Stimulated activated CD4-positive, alpha-beta T cell treated with anti-CD3 and anti-CD28 coated beads, Interleukin-15, amount 100 ng/mL, for 1 hour (primary cell): ENCODE measurements at regions not wholly inside any gene's neighbourhood (a gene's known extent, or its start where the extent isn't known, plus 50 kb on each side); places are given as distances from the start of the nearest gene placed in this dataset.

Experiments used
- DNase-seq, 2 donors: peaks; one replicate each; pipeline ENCODE4 v3.0.0-alpha.2; 2020; ENCODE audit warnings: low read depth in 1 of 2, low spot score in 1 of 2

DNA sequence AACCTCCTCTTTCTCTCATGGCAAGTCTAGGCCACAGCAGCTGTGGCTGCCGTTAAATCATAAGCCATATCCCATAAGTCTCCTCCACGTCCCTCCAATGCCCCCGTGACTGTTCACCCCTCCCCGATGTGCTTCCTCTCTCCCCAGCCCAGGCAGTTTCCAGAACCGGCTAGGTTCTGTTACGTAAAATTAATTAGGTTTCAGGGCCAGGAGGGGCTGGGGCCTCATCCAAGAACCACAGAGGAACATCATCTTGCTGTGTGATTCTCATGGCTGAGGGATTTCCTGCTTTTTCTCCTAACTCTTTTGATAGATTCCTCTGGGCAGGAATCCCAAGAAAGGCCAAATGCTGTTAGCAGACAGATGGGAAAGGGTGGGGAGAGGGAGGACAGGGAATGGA lies 141.8 kb upstream of the AJAP1 start:
- no peak for DNase-seq

DNA sequence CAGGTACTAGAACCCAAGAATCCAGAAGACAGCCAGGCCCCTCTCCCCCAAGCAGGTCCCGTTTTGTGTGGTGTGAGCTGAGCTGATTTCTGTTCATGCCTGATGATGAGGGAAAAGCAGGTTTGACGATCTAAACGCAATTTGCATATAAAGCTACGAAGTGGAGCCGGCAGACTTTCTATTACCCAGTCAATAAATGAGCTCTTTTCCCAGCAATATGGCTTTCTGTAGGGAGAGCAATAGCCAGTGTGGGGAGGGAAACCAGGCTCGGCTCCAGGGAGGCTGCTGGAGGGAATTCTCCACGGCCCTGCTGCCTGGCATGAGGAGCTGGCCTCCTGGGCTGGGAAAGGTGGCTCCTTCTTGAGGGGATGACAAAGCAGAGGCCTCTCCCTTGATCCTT lies 140.7 kb upstream of the AJAP1 start:
- DNase-seq, result no peak

DNA sequence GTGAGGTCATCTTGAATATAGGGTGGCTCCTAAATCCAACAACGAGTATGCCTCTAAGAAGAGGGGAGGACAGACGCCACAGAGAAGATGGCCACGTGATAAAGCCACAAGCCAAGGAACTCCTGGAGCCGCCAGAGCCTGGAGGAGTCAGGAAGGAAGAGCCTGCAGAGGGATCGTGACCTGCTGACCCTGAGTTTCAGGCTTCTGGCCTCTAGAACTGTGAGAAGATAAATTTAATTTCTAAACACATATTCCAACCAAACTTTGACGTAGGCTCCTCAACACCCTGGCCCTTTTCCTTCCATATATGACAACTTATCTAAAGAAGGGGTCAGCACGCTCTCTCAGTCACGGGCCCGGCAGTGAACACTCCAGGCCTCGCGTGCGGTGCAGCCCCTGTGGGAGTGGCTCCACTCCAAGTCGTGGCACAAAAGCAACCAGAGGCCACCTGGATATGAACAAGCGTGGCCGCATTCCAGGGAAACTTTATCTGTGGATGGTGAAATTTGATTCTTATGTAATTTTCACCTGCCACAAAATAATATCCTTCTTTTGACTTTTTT lies 138.6 kb upstream of the AJAP1 start:
- no peak for DNase-seq

DNA sequence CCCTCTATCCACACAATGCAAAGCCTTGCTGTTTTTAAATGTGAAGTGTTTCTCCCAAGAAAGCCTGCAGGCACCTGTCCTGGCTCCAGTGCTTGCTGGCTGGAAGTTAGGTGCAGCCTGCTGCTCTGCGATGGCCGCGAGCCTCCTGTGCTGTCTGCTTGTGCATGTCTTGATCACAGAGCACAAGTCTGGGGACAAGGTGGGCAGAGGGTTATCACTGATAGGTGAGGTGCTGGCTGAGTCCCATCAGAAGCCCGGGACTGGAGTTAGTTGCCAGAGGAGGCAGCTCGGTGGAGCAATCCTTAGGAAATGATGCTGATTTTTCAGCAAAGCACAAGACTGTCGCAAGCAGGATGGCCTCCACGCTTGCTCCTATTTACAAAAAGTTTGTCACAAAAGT lies 137.8 kb upstream of the AJAP1 start:
- no peak for DNase-seq

DNA sequence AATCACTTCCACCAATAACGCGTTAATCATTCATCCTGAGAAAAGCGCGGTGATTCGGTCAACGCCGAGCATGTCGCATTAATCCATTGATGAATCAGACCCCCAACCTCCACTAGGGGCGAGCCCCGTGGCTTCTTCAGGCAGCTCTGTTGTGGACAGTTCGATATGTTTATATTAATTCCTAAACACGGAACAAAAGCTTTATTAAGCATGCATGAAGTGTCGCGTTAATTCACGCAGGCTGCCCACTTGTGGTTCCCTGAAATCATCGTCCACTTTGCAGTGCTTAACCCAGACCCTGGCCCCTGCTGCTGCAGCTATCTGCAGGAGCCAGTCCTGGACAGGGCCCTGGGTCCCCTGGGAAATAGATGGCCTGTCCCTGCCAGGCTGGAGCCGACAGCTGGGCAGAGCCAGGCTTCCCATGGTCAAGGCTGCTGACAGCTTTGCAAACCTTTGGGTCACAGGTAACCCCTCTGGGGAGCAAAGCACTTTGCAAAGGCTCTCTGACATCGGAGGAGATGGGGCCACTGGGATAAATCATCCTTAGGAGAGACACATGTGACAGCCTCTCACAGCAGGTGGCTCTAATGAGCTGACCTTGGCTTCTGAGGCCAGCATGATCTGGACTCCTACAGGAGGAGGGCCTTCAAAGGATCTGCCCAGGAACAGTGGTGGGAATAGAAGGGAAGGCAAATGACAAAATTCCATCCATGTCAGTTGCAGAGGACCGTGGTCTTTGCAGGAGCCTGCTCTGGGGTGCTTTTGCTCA lies 137.0 kb upstream of the AJAP1 start:
- no peak for DNase-seq

DNA sequence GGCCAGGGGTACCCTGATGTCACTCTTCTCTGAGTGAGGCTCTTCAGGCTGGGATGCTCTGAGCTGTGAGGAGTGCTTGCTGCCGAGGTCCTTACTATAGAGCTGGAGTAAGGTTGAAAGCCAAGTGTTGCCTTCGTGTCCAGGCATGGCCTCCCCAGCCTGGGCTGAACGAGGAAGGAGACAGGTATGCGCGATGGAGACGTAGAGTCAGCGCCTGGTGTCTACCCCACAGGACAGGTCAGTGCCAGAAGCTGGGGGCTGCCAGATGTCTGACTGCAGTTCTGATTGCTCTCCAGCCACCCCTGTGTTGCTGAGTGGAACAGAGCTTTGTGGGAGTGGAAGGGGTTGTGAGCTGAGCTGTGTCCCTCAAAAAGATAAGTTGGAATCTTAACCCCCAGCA lies 135.8 kb upstream of the AJAP1 start:
- no peak for DNase-seq

DNA sequence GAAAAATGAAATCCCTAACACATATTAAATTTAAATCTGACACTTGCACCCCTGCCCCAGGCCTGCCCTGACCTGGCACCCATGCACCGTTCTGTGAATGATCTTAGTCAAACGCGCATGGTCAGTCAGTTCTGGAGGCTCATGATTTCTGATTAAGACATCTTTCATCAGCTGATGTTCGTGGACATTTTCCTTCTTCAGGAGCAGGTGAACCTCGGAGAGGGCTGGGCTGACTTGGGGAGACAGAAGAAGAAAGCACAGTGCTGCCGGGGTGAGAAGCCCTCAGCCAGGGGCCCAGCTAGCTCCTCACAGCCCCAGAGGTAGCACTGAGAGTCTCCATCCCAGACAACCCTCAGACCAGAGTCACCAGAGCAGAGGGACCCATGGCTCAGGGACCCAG lies 134.5 kb upstream of the AJAP1 start:
- DNase-seq, result no peak

DNA sequence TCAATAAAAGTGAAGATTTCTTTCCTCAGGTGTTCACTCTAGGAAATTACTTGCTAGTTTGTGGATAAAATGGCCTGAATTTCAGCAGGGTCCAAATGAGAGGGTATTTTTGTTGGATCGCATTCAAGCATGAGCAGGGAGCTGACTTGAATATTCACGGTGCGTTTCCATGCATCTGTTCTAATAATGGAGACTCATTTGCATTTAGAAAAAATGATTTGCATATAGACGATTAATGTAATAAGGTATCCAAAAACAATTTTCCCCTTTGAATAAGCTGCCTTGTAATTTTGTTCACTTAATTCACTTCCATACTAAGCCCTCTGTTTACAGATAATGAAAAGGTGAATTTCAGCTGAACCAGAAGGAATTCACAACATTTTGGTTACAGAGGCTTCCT lies 130.9 kb upstream of the AJAP1 start:
- no peak for DNase-seq

DNA sequence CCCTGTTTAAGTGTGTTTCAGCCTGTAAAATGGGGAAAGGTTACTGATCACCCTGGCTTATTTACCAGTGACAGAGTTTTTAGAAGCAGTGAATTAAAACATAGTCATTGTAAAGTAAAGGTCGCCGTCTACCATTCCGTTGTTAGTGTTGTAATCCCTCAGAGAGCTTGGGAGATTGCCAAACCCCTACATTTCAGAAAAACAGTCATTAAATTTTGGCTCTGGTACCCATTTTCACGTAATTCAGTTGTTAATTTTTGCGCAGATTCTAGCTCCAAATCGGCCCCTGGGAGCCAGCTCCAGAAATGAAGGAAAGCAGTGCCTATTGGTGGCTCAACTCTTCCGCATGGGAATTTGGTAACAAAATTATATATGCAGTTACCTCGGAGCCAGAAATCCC lies 127.7 kb upstream of the AJAP1 start:
- no peak for DNase-seq

DNA sequence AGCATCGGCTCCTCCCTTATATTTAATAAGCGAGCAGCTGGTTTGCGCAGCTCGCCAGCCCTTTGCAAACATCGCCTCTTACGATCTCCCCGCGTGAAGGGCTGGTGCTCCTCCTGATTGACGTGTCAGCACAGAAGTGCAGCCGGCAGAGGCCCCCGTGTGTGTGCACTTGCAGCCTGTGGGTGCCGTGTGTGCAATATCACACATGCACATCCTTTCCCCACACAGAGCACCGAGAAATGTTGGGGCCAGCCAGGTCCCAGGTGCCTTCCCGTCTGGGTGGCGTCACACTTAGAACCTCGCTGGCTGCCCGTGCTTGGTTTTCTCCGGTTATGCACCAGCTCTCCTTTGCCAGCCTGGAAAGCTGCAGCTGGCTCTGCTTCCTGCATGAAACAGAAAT lies 126.6 kb upstream of the AJAP1 start:
- no peak for DNase-seq

DNA sequence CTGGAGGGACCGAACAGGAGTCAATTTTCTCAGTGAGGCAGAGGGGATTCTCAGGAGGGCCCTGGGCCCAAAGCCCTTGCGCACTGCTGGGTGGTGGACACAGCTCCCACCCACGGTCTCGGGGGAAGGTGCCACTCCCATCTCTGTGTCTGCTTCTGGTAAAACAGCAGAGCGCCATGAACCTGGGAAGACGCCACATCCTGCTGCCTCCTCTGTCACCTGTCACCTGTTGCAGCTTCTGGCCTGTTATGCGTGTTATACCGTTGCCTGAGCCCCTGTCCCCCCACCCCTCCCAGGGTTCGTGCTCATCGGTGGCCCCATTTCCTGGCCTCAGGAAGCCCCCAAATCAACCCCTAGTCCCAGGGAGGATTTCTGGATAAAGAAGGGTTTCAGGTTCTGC lies 125.8 kb upstream of the AJAP1 start:
- no peak for DNase-seq

DNA sequence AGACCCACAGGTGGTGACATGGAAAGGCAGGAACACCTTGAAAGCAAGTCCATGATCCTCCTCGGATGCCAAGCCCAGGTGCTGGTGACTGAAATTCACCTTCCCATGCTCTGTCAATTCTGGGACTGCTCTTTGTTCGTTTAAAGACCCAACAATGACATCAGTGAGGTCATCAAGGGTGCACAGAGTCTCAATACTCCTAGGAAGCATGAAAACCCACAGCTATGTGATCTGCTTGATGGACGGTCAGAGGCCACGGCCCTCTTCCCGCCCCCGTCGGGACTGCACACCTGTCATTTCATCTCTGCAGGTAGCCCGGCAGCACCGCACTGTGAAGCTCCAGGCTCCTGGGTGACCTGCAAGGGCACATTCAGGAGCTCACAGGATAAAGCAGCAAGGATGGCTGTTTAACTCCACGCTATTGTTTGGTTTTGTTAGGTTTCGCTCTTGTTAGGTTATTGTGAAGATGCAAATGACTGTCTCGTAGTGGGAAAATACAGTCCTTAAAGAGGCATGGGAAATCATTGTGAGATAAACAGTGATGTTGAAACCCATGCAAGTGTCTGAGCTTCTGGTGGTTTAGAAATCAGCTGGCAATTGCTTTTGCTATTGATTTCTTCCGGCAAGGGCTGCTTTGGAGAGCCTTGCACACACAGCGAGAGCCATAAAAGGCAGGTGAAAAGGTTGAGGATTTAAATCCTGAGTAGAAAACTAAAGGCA lies 124.8 kb upstream of the AJAP1 start:
- no peak for DNase-seq

DNA sequence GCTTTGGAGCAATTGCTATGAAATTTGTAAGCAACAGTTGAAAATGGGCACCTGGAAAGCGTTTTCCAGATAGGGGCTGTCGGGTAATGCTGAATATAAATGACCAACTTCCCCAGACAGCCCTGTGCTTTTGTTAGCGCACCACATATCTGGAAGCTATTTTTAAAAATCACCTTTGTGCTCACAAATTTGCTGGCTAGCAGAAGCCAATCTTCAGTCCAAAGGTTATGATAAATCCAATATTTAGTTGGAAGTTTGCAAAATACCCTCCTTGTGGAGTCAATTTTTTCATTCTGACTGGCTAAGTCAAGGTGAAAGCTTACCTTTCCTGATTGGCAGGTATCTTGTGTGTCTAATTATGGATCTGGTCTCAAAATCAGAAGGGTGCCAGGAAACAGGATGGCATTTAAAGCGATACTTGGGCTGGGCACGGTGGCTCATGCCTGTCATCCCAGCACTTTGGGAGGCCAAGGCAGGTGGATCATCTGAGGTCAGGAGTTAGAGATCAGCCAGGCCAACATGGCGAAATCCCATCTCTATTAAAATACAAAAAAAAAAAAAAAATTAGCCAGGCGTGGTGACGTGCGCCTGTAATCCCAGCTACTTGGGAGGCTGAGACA lies 124.1 kb upstream of the AJAP1 start:
- no peak for DNase-seq

DNA sequence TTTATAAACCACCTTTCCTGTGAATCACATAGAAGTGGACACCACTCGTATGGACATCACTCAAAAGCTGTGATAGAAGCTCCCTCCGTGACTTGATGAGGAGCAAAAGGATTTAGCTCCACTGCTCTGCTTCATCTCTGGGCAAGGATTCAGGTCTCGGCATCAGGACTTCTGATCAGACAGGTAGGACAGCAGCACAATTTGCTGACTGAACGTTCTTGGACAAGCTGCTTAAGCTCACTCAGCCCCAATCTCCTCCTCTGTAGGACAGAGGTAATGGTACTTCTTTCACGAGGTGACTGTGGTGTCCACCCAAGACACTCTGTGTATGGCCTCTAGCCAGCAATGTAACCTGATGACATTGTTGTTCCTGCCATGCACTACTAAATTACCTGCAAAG lies 122.6 kb upstream of the AJAP1 start:
- DNase-seq, result no peak

DNA sequence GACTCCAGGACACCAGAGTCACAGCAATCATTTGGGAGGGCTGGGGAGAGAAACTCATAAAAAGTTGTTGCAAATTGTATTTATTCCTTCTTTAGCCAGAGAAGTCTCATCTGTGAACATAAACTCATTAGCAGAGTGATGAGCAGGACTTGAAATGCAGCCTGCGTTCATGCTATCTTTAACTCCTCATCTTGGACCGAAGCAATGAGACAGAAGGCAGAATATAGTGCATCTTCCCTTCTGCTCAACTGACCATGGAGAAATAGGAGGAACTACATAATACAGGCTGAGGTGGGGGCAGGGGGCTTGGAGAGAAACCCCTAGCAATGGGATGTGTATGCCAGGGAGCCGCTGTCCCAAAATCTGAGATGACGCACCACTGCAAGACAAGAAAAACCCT lies 121.8 kb upstream of the AJAP1 start:
- no peak for DNase-seq

DNA sequence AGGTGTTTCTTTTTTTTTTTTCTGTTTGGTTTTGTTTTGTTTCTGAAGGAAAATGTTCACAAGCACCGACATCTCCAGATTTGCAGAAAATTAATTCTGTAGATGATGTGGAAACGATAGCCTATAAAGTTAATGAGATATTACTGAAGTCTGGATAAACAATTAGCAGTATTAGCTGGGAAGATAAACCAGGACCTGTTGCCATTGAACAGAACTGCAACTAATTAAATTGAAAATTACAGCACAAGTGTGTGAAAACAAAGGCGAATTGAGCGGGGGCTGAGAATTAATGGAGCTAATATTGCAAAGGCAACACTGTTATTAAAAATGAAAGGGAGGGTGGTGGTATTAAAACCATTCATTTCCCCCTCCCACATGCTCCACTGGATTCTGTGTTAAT lies 107.5 kb upstream of the AJAP1 start:
- no peak for DNase-seq

DNA sequence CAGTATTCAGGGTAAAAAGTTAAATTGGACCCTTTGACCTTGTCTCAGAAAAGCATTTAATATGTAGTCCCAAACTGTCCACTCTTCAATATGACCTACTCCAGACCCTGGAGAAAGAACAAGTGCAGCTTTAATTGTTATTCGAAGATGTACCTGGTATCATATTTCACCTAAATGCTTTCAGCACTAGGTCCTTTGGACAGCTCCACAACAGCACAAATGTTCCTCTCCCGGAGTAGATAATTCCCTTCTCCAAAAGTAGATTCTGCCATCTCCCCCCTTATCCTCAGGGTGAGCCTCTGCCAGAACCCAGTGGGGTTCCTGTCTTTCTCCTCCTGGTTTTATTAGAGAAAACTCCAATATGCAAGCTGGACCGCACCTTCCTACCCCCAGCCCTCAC lies 104.5 kb upstream of the AJAP1 start:
- DNase-seq, result no peak

DNA sequence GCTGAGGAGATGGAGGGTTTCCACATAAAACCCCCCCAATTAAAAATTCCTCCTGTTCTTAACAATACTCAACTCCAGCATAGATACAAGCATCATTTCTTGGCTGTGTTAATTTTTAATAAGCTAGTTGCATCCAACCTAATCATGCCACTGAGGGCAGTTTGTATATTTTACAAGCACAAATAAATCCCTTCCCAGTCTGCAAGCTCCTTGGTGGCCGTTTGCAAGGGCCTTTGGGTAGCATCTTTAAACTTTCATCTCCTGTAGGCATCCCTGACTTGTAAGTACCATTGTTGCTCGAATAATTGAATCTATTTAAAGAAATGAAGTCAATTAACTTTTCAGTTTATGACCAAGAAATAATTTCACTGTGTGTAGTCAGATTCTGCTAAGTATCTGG lies 103.5 kb upstream of the AJAP1 start:
- no peak for DNase-seq

DNA sequence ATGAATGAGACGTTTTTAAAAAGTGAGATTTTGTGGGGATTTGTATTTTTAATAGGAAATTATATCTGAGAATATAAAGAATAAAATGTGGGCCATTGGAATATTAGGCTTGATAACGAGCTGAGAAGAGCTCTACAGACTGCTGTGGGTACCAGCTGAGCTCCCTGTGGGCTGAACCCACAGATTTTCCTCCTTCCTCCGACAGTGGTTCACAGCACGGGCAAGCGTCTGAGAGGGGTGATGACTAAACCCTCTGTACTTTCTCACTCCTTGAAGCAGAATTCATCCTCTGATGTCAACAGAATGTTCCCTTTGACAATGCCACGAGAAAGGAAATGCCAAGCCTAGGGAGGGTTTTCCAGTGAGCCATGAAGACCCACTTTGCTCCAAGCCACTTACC lies 102.7 kb upstream of the AJAP1 start:
- DNase-seq, result no peak

DNA sequence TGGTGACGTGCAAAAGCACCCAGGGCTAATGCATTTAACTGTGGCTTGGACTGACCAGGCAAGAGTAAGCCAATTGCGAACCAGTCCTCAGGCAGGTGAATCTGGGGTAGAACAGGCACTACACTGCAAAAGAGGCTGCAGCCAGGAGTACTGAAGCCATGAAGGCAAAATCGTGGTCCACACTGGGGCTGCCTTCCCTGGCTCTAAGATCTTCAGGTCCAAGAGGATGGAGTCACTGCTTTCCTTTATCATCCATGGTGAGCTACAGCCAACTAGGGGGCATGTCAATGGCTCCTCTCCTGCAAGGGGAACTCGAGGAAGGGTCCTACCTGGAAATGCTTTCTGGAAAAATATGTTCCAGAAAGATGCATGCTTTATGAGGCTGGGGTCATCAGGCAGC lies 100.6 kb upstream of the AJAP1 start:
- no peak for DNase-seq

DNA sequence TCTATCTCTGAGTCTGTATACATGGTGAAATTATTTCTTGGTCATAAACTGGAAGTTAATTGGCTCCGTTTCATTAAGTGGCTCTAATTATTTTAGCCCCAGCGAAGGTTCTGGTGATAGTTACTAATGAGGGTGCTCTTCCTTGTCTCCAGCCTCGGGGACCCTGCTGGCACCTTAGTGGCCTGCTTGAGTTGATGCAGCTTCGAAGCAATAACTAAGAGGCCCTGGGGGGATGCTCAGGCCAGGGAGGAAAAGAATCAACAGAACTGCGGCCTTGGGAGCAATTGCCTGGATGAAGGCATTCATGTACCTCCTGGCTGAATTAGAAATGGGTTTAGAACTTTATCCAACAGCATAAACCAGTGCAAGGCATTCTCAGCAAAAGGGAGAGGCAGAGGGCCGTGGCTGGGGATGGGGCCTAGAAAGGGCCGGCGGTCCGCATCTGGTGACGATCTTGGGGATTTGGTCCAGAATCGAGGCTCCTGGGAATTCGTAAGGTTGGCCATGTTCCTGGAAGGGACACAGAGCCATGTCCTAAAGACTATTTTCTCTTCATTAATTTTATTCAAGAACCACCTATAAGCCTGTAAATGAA lies 100.0 kb upstream of the AJAP1 start:
- DNase-seq, result no peak

DNA sequence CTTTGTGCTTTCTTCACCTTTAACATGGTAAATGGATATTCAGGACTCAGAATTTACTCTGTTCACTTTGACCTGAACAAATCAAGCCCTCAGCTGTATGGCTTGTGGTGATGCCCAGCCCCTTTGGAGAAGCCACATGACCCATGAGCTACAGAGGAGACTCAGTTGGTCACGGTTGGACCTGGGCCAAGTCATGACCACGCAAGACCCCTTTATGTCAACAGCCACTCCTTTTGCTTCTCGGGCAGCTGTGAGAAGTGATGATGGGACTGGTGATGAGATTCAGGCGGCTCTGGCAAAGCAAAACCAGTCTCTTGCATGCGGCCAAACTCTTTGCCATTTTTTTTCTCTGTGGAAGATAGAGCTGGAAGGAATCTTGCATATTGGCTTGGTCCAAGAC lies 96.5 kb upstream of the AJAP1 start:
- DNase-seq, result no peak
